ENCODE measurements at regions not wholly inside any gene's neighbourhood (a gene's known extent, or its start where the extent isn't known, plus 50 kb on each side); places are given as distances from the start of the nearest gene placed in this dataset.

DNA sequence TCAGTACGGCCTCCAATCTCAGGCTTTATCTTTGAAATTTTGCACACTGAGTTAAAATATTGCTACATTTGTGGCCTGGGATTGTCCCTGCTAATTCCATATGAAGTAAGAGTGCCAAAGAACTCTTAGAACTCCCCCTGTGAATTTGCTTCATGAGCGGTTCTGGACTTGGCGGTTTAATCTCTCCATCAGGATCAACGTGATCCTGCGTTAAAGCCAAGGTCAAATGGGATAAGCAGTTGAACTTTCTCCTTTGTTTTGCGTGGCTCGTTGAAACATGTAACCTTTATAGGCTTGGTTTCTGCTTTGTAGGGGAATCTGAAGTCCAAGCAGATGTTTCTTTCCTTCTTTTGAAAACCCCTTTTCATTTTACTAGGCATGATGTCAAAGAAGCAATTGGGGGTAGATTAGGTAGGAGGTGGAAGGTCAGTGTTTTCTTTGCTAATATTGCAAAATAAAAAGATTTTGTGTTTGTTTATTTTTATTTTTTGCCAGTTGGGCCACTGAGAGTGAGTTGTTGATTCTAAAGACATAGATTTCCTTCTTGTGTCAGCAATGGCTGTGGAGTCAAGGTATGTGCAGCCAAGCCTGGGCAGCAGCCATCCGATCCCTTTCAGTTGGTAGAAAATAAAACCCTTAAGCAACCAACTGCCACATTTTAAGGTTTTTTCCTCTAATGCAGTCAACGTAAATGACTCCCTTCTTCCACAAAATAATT, 390.8 kb downstream of the NNT start:
- TF ChIP-seq, protein P1, sequence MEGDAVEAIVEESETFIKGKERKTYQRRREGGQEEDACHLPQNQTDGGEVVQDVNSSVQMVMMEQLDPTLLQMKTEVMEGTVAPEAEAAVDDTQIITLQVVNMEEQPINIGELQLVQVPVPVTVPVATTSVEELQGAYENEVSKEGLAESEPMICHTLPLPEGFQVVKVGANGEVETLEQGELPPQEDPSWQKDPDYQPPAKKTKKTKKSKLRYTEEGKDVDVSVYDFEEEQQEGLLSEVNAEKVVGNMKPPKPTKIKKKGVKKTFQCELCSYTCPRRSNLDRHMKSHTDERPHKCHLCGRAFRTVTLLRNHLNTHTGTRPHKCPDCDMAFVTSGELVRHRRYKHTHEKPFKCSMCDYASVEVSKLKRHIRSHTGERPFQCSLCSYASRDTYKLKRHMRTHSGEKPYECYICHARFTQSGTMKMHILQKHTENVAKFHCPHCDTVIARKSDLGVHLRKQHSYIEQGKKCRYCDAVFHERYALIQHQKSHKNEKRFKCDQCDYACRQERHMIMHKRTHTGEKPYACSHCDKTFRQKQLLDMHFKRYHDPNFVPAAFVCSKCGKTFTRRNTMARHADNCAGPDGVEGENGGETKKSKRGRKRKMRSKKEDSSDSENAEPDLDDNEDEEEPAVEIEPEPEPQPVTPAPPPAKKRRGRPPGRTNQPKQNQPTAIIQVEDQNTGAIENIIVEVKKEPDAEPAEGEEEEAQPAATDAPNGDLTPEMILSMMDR (IDR thresholded peaks at IDR 0.05): no peak
- no peak for TF ChIP-seq ZFX (IDR thresholded peaks at IDR 0.05; ENCODE audit: borderline replicate concordance)

Measured in 22Rv1 (cell line).